GM19035 (cell line): ENCODE measurements at regions not wholly inside any gene's neighbourhood (a gene's known extent, or its start where the extent isn't known, plus 50 kb on each side); places are given as distances from the start of the nearest gene placed in this dataset.
"Not testable (repeated sequence)": the region's sequence is repeated elsewhere in the genome, so short reads cannot be mapped to it uniquely, and the experiment has no call there.

Experiments used
- ATAC-seq: cut with Tn5 transposase; IDR thresholded peaks from one replicate; pipeline ENCODE4 v1.9.1; 2021; ENCODE audit not compliant: unreplicated experiment

DNA sequence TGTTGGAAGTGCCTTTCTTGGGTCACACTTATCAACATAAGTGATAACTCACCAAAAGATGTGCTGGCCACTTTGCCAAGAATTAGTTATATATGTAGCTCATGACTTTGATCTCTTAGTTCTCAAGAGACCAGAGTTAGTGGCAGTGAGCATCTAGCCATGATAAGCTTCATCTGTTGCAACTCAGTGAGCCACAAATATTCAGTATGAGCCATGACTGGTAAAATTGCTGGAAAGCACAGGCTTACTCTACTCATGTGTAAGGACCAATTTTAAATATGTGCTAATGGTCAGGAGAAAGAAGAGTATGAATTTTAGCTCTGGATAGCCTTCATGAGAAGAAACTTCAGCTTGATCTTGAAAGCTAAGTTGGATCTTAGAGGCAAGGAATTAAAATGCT, 59.4 kb upstream of the TLL1 start:
- no peak for ATAC-seq

DNA sequence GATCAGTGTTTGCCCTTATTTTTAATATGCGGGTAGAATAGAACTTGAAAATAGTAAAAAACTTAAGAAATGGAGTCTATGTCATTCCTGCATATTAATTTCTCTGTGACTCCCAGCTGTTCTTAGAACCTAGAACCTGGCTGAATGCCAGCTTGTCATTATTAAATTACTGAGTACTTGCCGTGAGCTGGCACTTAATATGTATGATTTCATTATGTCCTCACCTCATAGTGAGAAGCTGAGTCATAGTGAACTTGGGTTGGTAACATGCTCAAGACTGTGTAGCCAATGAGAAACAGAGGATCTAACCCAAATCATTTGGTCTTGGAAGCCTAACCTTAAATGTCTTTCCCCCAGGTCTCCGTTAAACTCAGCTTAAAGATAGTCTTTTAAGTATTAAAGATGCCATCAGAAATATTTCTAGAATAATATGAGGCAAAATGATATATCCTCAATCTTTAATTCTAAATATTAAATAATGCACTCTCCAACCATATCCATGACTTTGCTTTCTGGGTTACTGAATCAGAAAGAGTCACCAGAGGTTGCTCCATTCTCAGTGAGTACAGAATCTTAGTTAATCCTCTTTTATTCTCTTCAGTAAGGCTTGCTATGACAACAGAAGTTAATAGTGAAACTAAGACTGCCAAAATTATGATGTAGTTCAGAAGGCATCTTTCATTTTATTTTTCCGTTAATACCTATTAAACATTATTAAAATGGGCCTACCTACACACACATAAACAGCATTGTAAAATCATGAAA, 58.6 kb upstream of the TLL1 start:
- no peak for ATAC-seq

DNA sequence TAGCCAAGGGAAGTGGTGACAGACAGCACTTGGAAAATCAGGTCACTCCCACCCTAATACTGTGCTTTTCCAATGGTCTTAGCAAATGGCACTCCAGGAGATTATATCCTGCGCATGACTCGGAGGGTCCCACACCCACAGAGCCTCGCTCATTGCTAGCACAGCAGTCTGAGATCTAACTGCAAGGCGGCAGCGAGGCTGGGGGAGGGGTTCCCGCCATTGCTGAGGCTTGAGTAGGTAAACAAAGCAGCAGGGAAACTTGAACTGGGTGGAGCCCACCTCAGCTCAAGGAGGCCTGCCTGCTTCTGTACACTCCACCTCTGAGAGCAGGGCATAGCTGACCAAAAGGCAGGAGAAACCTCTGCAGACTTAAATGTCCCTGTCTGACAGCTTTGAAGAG, 53.9 kb upstream of the TLL1 start:
- ATAC-seq: not testable (repeated sequence)
